ENCODE measurements at regions not wholly inside any gene's neighbourhood (a gene's known extent, or its start where the extent isn't known, plus 50 kb on each side); places are given as distances from the start of the nearest gene placed in this dataset.

DNA sequence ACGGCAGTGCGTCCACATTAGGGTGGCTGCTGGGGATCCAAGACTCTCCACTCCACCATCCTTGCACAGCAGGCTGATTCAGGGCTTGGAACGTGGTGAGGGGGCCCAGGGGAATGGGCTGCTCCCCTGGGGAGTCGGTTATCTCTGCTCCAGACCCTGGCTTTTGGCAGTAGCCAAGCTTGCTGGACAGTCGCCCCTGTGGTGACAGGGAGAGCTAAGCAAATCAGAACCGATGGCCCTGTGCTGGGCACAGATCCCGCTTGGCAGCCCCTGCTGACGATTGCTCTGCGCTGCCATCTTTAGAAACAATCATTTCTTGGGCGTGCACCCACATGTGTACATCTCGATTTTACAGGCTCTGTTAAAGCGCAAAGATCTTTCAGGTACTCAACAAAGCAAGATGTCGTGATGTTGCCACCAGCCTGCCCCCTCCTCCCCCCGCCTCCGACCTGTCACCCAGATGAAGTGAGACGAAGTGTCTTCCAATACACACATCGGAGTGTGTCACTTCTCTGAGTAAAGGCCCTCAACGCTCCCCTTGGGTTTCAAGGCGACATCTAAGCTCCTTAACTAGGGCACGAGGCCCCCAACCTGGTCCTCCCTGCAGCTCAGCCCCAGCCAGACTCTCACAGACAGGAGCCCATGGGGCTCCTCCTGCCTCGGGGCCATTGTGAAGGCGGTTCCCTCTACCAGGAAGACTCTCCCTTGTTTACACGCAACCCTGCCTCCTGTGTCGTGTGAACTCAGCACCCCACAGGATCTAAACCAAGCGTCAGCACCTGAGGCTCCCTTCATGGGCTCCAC is 55.6 kb downstream of the PITPNM2 start:
- DNase-seq (ENCODE audit: low read depth) = no peak
- no peak overlapping the region for H3K4me3 ChIP-seq (ENCODE audit: low read depth, low read length)
- TF ChIP-seq, protein P1, sequence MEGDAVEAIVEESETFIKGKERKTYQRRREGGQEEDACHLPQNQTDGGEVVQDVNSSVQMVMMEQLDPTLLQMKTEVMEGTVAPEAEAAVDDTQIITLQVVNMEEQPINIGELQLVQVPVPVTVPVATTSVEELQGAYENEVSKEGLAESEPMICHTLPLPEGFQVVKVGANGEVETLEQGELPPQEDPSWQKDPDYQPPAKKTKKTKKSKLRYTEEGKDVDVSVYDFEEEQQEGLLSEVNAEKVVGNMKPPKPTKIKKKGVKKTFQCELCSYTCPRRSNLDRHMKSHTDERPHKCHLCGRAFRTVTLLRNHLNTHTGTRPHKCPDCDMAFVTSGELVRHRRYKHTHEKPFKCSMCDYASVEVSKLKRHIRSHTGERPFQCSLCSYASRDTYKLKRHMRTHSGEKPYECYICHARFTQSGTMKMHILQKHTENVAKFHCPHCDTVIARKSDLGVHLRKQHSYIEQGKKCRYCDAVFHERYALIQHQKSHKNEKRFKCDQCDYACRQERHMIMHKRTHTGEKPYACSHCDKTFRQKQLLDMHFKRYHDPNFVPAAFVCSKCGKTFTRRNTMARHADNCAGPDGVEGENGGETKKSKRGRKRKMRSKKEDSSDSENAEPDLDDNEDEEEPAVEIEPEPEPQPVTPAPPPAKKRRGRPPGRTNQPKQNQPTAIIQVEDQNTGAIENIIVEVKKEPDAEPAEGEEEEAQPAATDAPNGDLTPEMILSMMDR (IDR thresholded peaks at IDR 0.05; ENCODE audit: control insufficient read depth, extremely low read depth, insufficient read depth) = no peak

DNA sequence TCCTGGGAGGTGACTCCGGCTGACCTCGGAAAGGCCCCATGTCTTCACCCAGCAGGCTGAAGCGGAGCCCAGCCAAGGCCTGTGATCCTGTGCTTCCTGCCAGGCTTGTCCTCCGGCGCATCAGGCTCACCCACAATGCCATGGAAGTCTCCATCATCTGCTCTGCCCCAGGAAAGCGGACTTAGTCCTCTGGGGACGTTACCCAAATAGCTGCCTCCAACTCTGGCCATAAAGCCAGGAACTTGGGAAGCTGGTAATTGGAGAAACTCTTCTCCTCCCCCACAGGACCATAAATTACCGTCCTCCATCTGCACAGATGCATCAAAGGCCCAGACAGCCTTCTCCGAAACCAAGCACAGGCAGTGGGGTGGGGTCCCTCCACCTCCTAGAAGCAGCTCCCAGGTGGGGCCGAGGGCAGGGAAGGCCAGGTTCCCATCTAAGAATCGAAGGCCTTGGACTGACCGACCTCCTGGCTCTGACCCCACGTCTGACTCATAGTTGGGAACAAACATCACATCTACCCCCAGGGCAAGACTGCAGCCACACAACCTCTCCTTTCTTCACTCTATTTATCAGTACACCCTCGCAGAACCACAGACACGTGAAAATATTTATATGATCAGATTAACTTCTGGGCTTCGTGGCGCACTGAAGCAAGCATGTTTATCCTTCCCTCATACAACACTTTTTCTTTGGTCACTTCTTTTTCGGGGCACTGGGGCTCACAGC is 56.4 kb downstream of the PITPNM2 start:
- TF ChIP-seq, protein P1 (IDR thresholded peaks at IDR 0.05; ENCODE audit: control insufficient read depth, extremely low read depth, insufficient read depth) = no peak
- no peak overlapping the region for H3K4me3 ChIP-seq (ENCODE audit: low read depth, low read length)
- DNase-seq (ENCODE audit: low read depth) = peak; percentile 37

DNA sequence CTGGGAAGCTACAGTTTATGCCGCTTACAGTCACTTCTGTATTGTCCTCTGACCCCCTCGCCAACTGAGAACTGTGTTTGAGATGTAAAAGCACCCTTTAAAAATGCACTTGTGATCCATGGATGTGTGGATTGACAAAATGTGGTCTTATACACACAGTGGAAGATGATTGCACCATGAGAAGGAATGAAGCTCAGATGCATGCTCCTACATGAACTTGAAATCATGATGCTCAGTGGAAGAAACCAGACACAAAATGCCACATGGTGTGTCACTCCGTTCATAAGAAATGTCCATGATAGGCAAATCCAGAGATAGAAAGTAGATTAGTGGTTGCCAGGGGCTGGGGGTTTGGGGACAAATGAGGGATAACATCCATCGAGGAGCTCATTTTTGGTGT is 58.0 kb downstream of the PITPNM2 start:
- DNase-seq (ENCODE audit: low read depth) = no peak
- no peak overlapping the region for H3K4me3 ChIP-seq (ENCODE audit: low read depth, low read length)
- TF ChIP-seq, protein P1 (IDR thresholded peaks at IDR 0.05; ENCODE audit: control insufficient read depth, extremely low read depth, insufficient read depth) = no peak

DNA sequence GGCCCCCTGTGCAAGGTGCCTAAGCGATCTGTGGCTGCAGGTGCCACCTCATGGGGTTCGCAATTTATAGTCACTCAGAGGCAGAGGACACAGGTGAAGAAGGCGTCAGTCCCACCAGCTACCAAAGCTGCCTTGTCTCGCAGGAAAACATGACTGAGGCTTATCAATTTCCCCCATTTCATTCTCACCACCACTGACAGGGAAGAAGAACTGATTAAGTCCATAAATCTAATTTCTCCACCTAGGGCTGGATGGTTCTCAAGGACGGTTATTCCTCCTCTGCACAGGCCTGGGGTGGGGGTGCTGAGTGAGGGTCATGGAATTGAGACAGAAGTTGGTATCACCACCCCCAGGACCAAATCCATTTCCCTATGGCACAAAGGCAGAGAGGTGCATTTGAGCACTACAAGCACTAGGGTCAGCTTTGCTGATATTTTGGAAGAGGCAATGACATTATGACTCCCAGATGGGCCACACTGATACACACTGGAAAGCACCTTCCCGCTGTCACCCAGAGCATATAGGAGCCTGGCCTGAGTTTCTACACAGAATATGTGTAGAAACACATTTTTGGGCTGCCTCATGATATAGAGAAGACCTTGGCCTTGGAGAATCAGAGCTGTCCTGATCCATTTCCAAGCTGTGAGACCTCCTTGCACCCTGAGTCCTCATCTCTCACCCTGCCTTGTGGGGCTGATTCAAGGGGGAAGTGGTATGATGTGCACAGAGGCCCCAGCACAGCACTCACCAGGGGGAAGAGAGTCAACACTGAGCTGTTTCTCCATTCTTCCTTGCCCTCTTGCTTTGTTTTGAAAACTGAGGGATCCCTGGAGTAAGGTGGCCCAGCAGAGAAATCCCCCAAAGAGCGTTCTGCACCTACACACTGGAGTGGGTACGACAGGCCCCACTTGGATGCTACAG is 59.4 kb downstream of the PITPNM2 start:
- TF ChIP-seq, protein P1 (IDR thresholded peaks at IDR 0.05; ENCODE audit: control insufficient read depth, extremely low read depth, insufficient read depth) = no peak
- no peak for DNase-seq (ENCODE audit: low read depth)
- no peak overlapping the region for H3K4me3 ChIP-seq (ENCODE audit: low read depth, low read length)

DNA sequence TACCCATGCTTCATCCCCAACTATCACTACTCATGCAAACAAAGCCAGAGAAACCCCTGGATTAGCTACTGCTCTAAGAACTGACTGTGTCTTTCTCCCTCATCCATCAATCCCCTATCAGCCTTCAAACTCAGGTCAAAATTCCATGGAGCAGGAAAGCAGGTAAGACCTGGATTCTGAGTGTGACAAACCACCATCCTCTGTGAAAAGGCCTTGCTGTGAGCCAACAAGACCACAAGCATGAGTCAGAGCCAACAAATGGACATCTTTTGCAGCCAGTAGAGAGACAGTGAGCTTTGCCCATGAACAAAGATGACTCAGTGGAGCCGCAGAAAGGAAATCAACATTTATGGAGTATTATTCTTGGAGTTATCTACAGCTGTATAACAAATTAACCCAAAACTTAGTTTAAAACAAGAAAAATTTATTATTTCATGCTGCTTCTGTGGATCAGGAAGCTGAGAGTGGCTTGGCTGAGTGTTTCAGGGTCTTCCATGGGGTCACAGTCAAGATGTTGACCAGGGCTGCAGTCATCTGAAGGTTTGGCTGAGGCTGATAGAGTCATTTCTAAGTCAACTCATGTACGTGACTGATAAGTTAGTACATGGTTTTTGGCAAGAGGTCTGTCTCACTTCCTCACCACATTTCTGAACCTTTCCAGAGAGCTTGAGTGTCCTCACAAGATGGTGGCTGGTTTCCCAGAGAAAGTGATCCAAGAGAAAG is 61.1 kb downstream of the PITPNM2 start:
- TF ChIP-seq, protein P1 (IDR thresholded peaks at IDR 0.05; ENCODE audit: control insufficient read depth, extremely low read depth, insufficient read depth) = no peak
- DNase-seq (ENCODE audit: low read depth) = no peak
- H3K4me3 ChIP-seq (ENCODE audit: low read depth, low read length) = no peak overlapping the region

DNA sequence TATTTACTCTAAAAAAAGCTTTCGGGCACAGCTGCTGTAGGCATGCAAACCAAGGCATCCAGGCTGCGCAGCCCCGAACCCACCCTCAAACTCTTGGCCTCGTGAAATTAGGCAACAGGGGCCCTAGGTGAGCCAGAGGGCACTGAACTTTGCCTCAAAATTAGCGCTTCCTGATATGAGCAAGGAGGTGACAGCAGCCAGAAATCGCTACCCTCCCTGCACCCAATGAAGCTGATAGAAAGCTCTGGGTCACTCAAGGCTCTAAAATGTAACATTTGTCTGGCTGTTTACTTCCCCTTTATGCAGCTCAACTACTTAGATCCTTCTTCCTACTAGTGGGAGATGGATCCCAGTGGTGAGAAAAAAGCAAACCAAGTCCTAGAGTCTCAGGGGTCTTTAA is 61.8 kb downstream of the PITPNM2 start:
- no peak overlapping the region for H3K4me3 ChIP-seq (ENCODE audit: low read depth, low read length)
- TF ChIP-seq, protein P1 (IDR thresholded peaks at IDR 0.05; ENCODE audit: control insufficient read depth, extremely low read depth, insufficient read depth) = no peak
- DNase-seq (ENCODE audit: low read depth) = no peak

Measured in LNCaP clone FGC (cell line).